Prostate gland (tissue), 2 donors: ENCODE measurements at regions not wholly inside any gene's neighbourhood (a gene's known extent, or its start where the extent isn't known, plus 50 kb on each side); places are given as distances from the start of the nearest gene placed in this dataset.

ENCODE experiments used
- POLR2A ChIP-seq: fragments of 450-650 bp; IDR thresholded peaks from one replicate; pipeline ENCODE4 v1.6.1; 2016; ENCODE audit warnings: antibody characterized with exemption, mild to moderate bottlenecking
- POLR2AphosphoS5 ChIP-seq: sonication (generic); formaldehyde crosslinking; IDR thresholded peaks from one replicate; pipeline ENCODE4 v1.6.1; 2017; ENCODE audit warnings: antibody characterized with exemption
- TF ChIP-seq, protein P1 (sequence below), 4 experiments: fragments of 200-600 bp in 2 of 4; fragments of 450-650 bp in 2 of 4; sonication (generic) in 2 of 4; IDR thresholded peaks; 1 replicate in 3 of 4; 2 replicates in 1 of 4; pipeline ENCODE4 v1.5.1; 2016 to 2019; ENCODE audit warnings: antibody characterized with exemption in 4 of 4, mild to moderate bottlenecking in 2 of 4, moderate library complexity in 2 of 4

DNA sequence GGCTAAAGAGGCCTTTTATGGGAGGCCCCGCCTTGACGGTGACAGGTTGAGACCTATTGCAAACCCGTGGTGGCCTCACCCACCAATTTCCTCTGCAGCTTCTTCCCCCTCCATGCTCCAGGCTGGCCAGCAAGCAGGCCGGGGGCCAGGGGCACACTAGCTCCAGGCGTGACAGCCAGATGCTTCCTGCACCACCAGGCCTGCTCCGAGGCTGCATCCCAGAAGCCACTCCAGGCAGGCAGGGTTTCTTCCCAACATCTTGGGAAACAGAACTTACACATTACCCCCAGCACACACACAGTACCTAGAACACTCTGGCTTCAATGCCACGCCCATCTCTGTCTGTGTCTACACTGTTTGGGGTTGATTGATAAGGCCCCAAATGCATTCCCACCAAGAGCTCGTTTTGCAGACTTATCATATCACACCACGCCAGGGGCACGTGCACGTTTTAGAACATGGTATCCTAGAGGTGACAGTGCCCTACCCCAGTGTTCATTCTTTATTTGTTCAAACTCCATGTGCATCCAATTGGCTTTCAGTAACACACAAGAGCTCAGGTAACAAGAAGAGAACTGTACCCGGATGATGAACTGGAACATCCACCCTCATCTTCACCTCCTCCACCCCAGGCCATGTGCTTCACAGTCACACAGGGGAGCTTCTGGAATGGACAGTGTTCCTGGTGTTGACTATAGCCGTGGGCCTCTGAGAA, 221.4 kb upstream of the RREB1 start:
- TF ChIP-seq, protein P1, sequence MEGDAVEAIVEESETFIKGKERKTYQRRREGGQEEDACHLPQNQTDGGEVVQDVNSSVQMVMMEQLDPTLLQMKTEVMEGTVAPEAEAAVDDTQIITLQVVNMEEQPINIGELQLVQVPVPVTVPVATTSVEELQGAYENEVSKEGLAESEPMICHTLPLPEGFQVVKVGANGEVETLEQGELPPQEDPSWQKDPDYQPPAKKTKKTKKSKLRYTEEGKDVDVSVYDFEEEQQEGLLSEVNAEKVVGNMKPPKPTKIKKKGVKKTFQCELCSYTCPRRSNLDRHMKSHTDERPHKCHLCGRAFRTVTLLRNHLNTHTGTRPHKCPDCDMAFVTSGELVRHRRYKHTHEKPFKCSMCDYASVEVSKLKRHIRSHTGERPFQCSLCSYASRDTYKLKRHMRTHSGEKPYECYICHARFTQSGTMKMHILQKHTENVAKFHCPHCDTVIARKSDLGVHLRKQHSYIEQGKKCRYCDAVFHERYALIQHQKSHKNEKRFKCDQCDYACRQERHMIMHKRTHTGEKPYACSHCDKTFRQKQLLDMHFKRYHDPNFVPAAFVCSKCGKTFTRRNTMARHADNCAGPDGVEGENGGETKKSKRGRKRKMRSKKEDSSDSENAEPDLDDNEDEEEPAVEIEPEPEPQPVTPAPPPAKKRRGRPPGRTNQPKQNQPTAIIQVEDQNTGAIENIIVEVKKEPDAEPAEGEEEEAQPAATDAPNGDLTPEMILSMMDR (IDR thresholded peaks at IDR 0.05): no peak
- TF ChIP-seq POLR2A: no peak
- TF ChIP-seq POLR2AphosphoS5: no peak
